Keratinocyte (primary cell): ENCODE measurements at regions not wholly inside any gene's neighbourhood (a gene's known extent, or its start where the extent isn't known, plus 50 kb on each side); places are given as distances from the start of the nearest gene placed in this dataset.

Experiments used
- DNase-seq: peaks from one replicate; pipeline ENCODE4 v3.0.0-alpha.2; 2011; ENCODE audit warnings: low read depth, missing footprints, low spot score
- FAIRE-seq: peaks from 2 replicates; lab custom pipeline; 2011; peaks lifted over from hg19 to GRCh38; lab: Jason Lieb, UNC
- H2AFZ ChIP-seq: 2 replicates; pipeline ENCODE4 v1.6.0; 2012; ENCODE audit warnings: low read length, control low read depth, inconsistent platforms; ENCODE audit not compliant: control insufficient read depth
- H3K27ac ChIP-seq: 2 replicates; pipeline ENCODE4 v1.5.1; 2011; ENCODE audit warnings: low read length; ENCODE audit not compliant: control insufficient read depth, insufficient read depth
- H3K27me3 ChIP-seq: 3 replicates; pipeline ENCODE4 v1.6.0; 2011; ENCODE audit warnings: low read length; ENCODE audit not compliant: control insufficient read depth, insufficient read depth; ENCODE audit errors: extremely low read depth
- H3K36me3 ChIP-seq, 2 experiments: 2 replicates in 1 of 2; 3 replicates in 1 of 2; pipeline ENCODE4 v1.5.1; 2011; ENCODE audit warnings: low read length in 2 of 2, mild to moderate bottlenecking in 1 of 2; ENCODE audit not compliant: control insufficient read depth in 2 of 2, insufficient read depth in 2 of 2; ENCODE audit errors: extremely low read depth in 1 of 2
- H3K4me1 ChIP-seq: 3 replicates; pipeline ENCODE4 v1.5.1; 2011; ENCODE audit warnings: low read length; ENCODE audit not compliant: control insufficient read depth, insufficient read depth; ENCODE audit errors: extremely low read depth
- H3K4me2 ChIP-seq: 3 replicates; pipeline ENCODE4 v1.6.0; 2011; ENCODE audit warnings: low read depth, low read length; ENCODE audit not compliant: control insufficient read depth, insufficient read depth; ENCODE audit errors: extremely low read depth
- H3K4me3 ChIP-seq, 3 experiments: fragments of 200-600 bp in 1 of 3; sonication (generic) in 1 of 3; 2 replicates in 2 of 3; 3 replicates in 1 of 3; pipeline ENCODE4 v1.5.1; 2011 to 2016; ENCODE audit warnings: low read length in 3 of 3, mild to moderate bottlenecking in 3 of 3, control low read depth in 2 of 3, inconsistent platforms in 1 of 3, low read depth in 1 of 3, mixed read lengths in 1 of 3, mixed run types in 1 of 3, moderate library complexity in 1 of 3; ENCODE audit not compliant: control insufficient read depth in 2 of 3, insufficient read depth in 2 of 3; ENCODE audit errors: extremely low read depth in 1 of 3
- H3K79me2 ChIP-seq: 2 replicates; pipeline ENCODE4 v1.6.0; 2012; ENCODE audit warnings: low read length; ENCODE audit not compliant: control insufficient read depth, insufficient read depth
- H3K9ac ChIP-seq: 3 replicates; pipeline ENCODE4 v1.6.0; 2011; ENCODE audit warnings: low read length; ENCODE audit not compliant: control insufficient read depth, insufficient read depth; ENCODE audit errors: extremely low read depth
- H3K9me1 ChIP-seq: 3 replicates; pipeline ENCODE4 v1.6.0; 2011; ENCODE audit warnings: low read length; ENCODE audit not compliant: control insufficient read depth, insufficient read depth; ENCODE audit errors: extremely low read depth
- H3K9me3 ChIP-seq: 2 replicates; pipeline ENCODE4 v1.5.1; 2012; ENCODE audit warnings: low read depth, low read length; ENCODE audit not compliant: control insufficient read depth
- H4K20me1 ChIP-seq: 3 replicates; pipeline ENCODE4 v1.6.0; 2011; ENCODE audit warnings: low read length; ENCODE audit not compliant: control insufficient read depth, insufficient read depth; ENCODE audit errors: extremely low read depth
- CTCF ChIP-seq, 3 experiments: IDR thresholded peaks in 1 of 3; conservative IDR thresholded peaks in 1 of 3; optimal IDR thresholded peaks in 1 of 3; 2 replicates in 2 of 3; 3 replicates in 1 of 3; pipeline versions ENCODE3 to v1.5.1; 2011; ENCODE audit warnings: low read length in 3 of 3, mild to moderate bottlenecking in 3 of 3, moderate library complexity in 2 of 3, control low read depth in 1 of 3, inconsistent platforms in 1 of 3; ENCODE audit not compliant: insufficient read depth in 2 of 3; ENCODE audit errors: extremely low read depth in 1 of 3
- EZH2 ChIP-seq: IDR thresholded peaks from one replicate; pipeline ENCODE4 v1.6.1; 2012; ENCODE audit warnings: inconsistent platforms, mild to moderate bottlenecking, low read length, moderate library complexity
- dilution Hi-C: fragments of 300-500 bp; cut with MboI; formaldehyde crosslinking; loops from one replicate; pipeline ENCODE4 v1.7.0; 2020; ENCODE audit warnings: low sequenced_read_pairs; ENCODE audit not compliant: extremely low pct_ligation_motif_present

GRCh38 chr20:11692567-11692966, 225.1 kb upstream of the BTBD3 start:
- Histone ChIP-seq H3K27ac (no peak overlapping the region), H3K4me1 (no peaks in the 10 kb centered on the region), H4K20me1 (no peaks in the 10 kb centered on the region), H3K4me3 (no peak overlapping the region), H3K9me1 (no peaks in the 10 kb centered on the region), H3K4me2 (no peak overlapping the region), H3K9ac (no peak overlapping the region), H2AFZ (no peak overlapping the region), H3K27me3 (no peaks in the 10 kb centered on the region), H3K79me2 (no peaks in the 10 kb centered on the region), H3K36me3 (no peaks in the 10 kb centered on the region), H3K9me3 (no peaks in the 10 kb centered on the region)
- dilution Hi-C loops, result no loop called here
- no peak for DNase-seq
- FAIRE-seq, result no peak
- TF ChIP-seq CTCF (optimal IDR thresholded peaks at IDR 0.05 in 1 of 3, IDR thresholded peaks at IDR 0.05 in 1 of 3, conservative IDR thresholded peaks at IDR 0.05 in 1 of 3; ENCODE audit: extremely low read depth in 1 of 3, insufficient read depth in 2 of 3, low read length in 3 of 3) (no peak), EZH2 (no peak)

GRCh38 chr20:11694467-11694866, 223.2 kb upstream of the BTBD3 start:
- H3K9me1 ChIP-seq, result no peaks in the 10 kb centered on the region
- no peak for TF ChIP-seq EZH2
- TF ChIP-seq CTCF (optimal IDR thresholded peaks at IDR 0.05 in 1 of 3, IDR thresholded peaks at IDR 0.05 in 1 of 3, conservative IDR thresholded peaks at IDR 0.05 in 1 of 3; ENCODE audit: extremely low read depth in 1 of 3, insufficient read depth in 2 of 3, low read length in 3 of 3), result no peak
- H4K20me1 ChIP-seq, result no peaks in the 10 kb centered on the region
- FAIRE-seq (no peak), DNase-seq (no peak)
- H3K79me2 ChIP-seq, result no peaks in the 10 kb centered on the region
- H3K4me1 ChIP-seq, result no peaks in the 10 kb centered on the region
- no peak overlapping the region for H2AFZ ChIP-seq
- dilution Hi-C loops, result no loop called here
- no peak overlapping the region for H3K9ac ChIP-seq
- H3K4me2 ChIP-seq, result no peak overlapping the region
- H3K27me3 ChIP-seq, result no peaks in the 10 kb centered on the region
- no peaks in the 10 kb centered on the region for H3K9me3 ChIP-seq
- H3K4me3 ChIP-seq, result no peak overlapping the region
- H3K36me3 ChIP-seq, result no peaks in the 10 kb centered on the region
- no peak overlapping the region for H3K27ac ChIP-seq
